ENCODE measurements at regions not wholly inside any gene's neighbourhood (a gene's known extent, or its start where the extent isn't known, plus 50 kb on each side); places are given as distances from the start of the nearest gene placed in this dataset.

GRCh38 chr3:34780973-34781372, 858.4 kb upstream of the ARPP21 start:
- Histone ChIP-seq H2AFZ (ENCODE audit: control insufficient read depth, low read depth, low read length) (no peak overlapping the region), H3K79me2 (ENCODE audit: control insufficient read depth, insufficient read depth, low read length) (no peaks in the 10 kb centered on the region), H3K36me3 (ENCODE audit: control insufficient read depth in 2 of 2, insufficient read depth in 2 of 2, low read length in 1 of 2) (no peaks in the 10 kb centered on the region), H3K27me3 (replicated peaks in 1 of 2; ENCODE audit: control insufficient read depth in 2 of 2, insufficient read depth in 2 of 2, low read length in 1 of 2) (no peaks in the 10 kb centered on the region), H3K4me2 (ENCODE audit: control insufficient read depth, insufficient read depth) (no peak overlapping the region), H3K9ac (ENCODE audit: control insufficient read depth, insufficient read depth, low read length) (no peak overlapping the region), H3K27ac (ENCODE audit: control insufficient read depth, insufficient read depth) (no peak overlapping the region), H3K4me1 (ENCODE audit: control insufficient read depth, insufficient read depth, low read length) (no peaks in the 10 kb centered on the region), H3K4me3 (no peak overlapping the region), H4K20me1 (ENCODE audit: control insufficient read depth, insufficient read depth) (no peaks in the 10 kb centered on the region), H3K9me3 (replicated peaks; ENCODE audit: control insufficient read depth, insufficient read depth, low read length) (no peaks in the 10 kb centered on the region)
- TF ChIP-seq EZH2 (IDR thresholded peaks at IDR 0.05; ENCODE audit: borderline replicate concordance, control insufficient read depth, low read depth, low read length) (no peak), HCFC1 (IDR thresholded peaks at IDR 0.05; ENCODE audit: low read length) (no peak), MYB (IDR thresholded peaks at IDR 0.05; ENCODE audit: borderline replicate concordance, low read depth, low read length) (no peak), STAT3 (IDR thresholded peaks at IDR 0.05; ENCODE audit: low read depth, low read length) (no peak), ZNF384 (IDR thresholded peaks at IDR 0.05; ENCODE audit: borderline replicate concordance, low read depth, low read length) (no peak), REST (IDR thresholded peaks at IDR 0.05; ENCODE audit: low read depth, low read length) (no peak), BCL11A (IDR thresholded peaks at IDR 0.05; ENCODE audit: low read depth, low read length) (no peak), TARDBP (IDR thresholded peaks at IDR 0.05; ENCODE audit: borderline replicate concordance) (no peak), E4F1 (IDR thresholded peaks at IDR 0.05; ENCODE audit: borderline replicate concordance, partially characterized antibody) (no peak), NBN (IDR thresholded peaks at IDR 0.05) (no peak), HDAC6 (IDR thresholded peaks at IDR 0.05; ENCODE audit: unreplicated experiment) (no peak), WRNIP1 (IDR thresholded peaks at IDR 0.05; ENCODE audit: borderline replicate concordance, low read depth, low read length) (no peak), NFXL1 (IDR thresholded peaks at IDR 0.05; ENCODE audit: borderline replicate concordance) (no peak), SIX5 (IDR thresholded peaks at IDR 0.05; ENCODE audit: low read depth, low read length, severe bottlenecking) (no peak), ZNF217 (IDR thresholded peaks at IDR 0.05) (no peak), JUND (IDR thresholded peaks at IDR 0.05; ENCODE audit: low read depth, low read length) (no peak)
- POLR2A ChIA-PET, result no interaction called here
- no TSS peak for BruUV-seq (replicated peaks)
- CTCF ChIA-PET, result interaction anchor here (1.2 kb wide), 1 partner anchor 504 kb away, joined by 3 read pairs; no protein-coding TSS in a partner anchor
- WGBS (ENCODE audit: insufficient coverage, insufficient replicate concordance, low lambda C conversion rate, missing lambda C conversion rate), result 14% methylated on average over 4 of the region's 4 CpGs
- in situ Hi-C loops (cut with MboI), result no loop called here
- intact Hi-C loops (cut with micrococcal nuclease; ENCODE audit: unreplicated experiment), result no loop called here
- SMC1A ChIA-PET (ENCODE audit: uncharacterized antibody, unreplicated experiment), result no interaction called here
- DNase-seq (ENCODE audit: low read depth, low spot score) (no peak), FAIRE-seq (no peak), ATAC-seq (no peak)
- RAD21 ChIA-PET (ENCODE audit: unreplicated experiment), result no interaction called here
